ENCODE measurements at regions not wholly inside any gene's neighbourhood (a gene's known extent, or its start where the extent isn't known, plus 50 kb on each side); places are given as distances from the start of the nearest gene placed in this dataset.

- Histone ChIP-seq H3K4me3 (no peak overlapping the region), H3K36me3 (no peaks in the 10 kb centered on the region), H3K4me1 (peaks cover 0 to 6% (median 4%) of the 10 kb centered on the region in 3 donors), H3K27ac (no peak overlapping the region), H3K27me3 (no peaks in the 10 kb centered on the region), H3K9me3 (no peaks in the 10 kb centered on the region)
- WGBS, 2 donors: 66 to 75% methylated on average over 2 of the region's 2 CpGs
- intact Hi-C loops (cut with DNase I): no loop called here
- no peak for DNase-seq
- TF ChIP-seq POLR2A (IDR thresholded peaks at IDR 0.05): no peak
These were observed 134.5 kb downstream of the UCHL1 start for GRCh38 chr4:41391271-41391670.

- no peak for DNase-seq
- no peaks in the 10 kb centered on the region for H3K27me3 ChIP-seq
- H3K9me3 ChIP-seq: no peaks in the 10 kb centered on the region
- peaks cover 0 to 6% (median 4%) of the 10 kb centered on the region in 3 donors for H3K4me1 ChIP-seq
- no peak overlapping the region for H3K4me3 ChIP-seq
- H3K27ac ChIP-seq: no peak overlapping the region
- H3K36me3 ChIP-seq: no peaks in the 10 kb centered on the region
- TF ChIP-seq POLR2A (IDR thresholded peaks at IDR 0.05) (no peak), CTCF (IDR thresholded peaks at IDR 0.05) (no peak)
- intact Hi-C loops (cut with DNase I): no loop called here
- 34 to 63% methylated on average over 2 of the region's 2 CpGs for WGBS, 2 donors
These were observed 137.8 kb downstream of the UCHL1 start for GRCh38 chr4:41394481-41394894.

GRCh38 chr4:41396214-41396613 lies 139.5 kb downstream of the UCHL1 start:
- no peak for TF ChIP-seq POLR2A (IDR thresholded peaks at IDR 0.05)
- no peak for TF ChIP-seq CTCF (IDR thresholded peaks at IDR 0.05)
- Histone ChIP-seq H3K4me1 (peaks cover 0 to 6% (median 4%) of the 10 kb centered on the region in 3 donors), H3K27me3 (no peaks in the 10 kb centered on the region), H3K4me3 (no peak overlapping the region), H3K9me3 (no peaks in the 10 kb centered on the region), H3K36me3 (no peaks in the 10 kb centered on the region), H3K27ac (no peak overlapping the region)
- 86 to 95% methylated on average over 2 of the region's 2 CpGs for WGBS, 2 donors
- DNase-seq: no peak
- intact Hi-C loops (cut with DNase I): no loop called here

GRCh38 chr4:41396869-41397268 lies 140.1 kb downstream of the UCHL1 start:
- whole genome bisulfite sequencing, 2 donors: 88 to 97% methylated on average over 2 of the region's 2 CpGs
- Histone ChIP-seq H3K27me3 (no peaks in the 10 kb centered on the region), H3K27ac (no peak overlapping the region), H3K9me3 (no peaks in the 10 kb centered on the region), H3K4me3 (no peak overlapping the region), H3K4me1 (peaks cover 0 to 6% (median 4%) of the 10 kb centered on the region in 3 donors), H3K36me3 (no peaks in the 10 kb centered on the region)
- intact Hi-C loops (cut with DNase I): no loop called here
- no peak for DNase-seq
- no peak for TF ChIP-seq POLR2A (IDR thresholded peaks at IDR 0.05)
- no peak for TF ChIP-seq CTCF (IDR thresholded peaks at IDR 0.05)

GRCh38 chr4:41399231-41399630 lies 138.7 kb upstream of the LIMCH1 start:
- no peak overlapping the region for H3K4me3 ChIP-seq
- H3K9me3 ChIP-seq: no peaks in the 10 kb centered on the region
- intact Hi-C loops (cut with DNase I): no loop called here
- H3K36me3 ChIP-seq: no peaks in the 10 kb centered on the region
- no peaks in the 10 kb centered on the region for H3K27me3 ChIP-seq
- peaks cover 0 to 6% (median 4%) of the 10 kb centered on the region in 3 donors for H3K4me1 ChIP-seq
- TF ChIP-seq POLR2A (IDR thresholded peaks at IDR 0.05) (no peak), CTCF (IDR thresholded peaks at IDR 0.05) (no peak)
- DNase-seq: no peak
- 56 to 76% methylated on average over 1 of the region's 1 CpG for WGBS, 2 donors
- H3K27ac ChIP-seq: no peak overlapping the region

GRCh38 chr4:41400296-41400695 lies 137.7 kb upstream of the LIMCH1 start:
- H3K9me3 ChIP-seq: no peaks in the 10 kb centered on the region
- intact Hi-C loops (cut with DNase I): no loop called here
- DNase-seq: no peak
- H3K27me3 ChIP-seq: no peaks in the 10 kb centered on the region
- no peaks in the 10 kb centered on the region for H3K36me3 ChIP-seq
- TF ChIP-seq POLR2A (IDR thresholded peaks at IDR 0.05) (no peak), CTCF (IDR thresholded peaks at IDR 0.05) (no peak)
- H3K27ac ChIP-seq: no peak overlapping the region
- 79 to 80% methylated on average over 2 of the region's 2 CpGs for WGBS, 2 donors
- no peak overlapping the region for H3K4me3 ChIP-seq
- H3K4me1 ChIP-seq: no peaks in the 10 kb centered on the region

Data from esophagus squamous epithelium (tissue), 5 donors.